Panc1 (cell line): ENCODE measurements at regions not wholly inside any gene's neighbourhood (a gene's known extent, or its start where the extent isn't known, plus 50 kb on each side); places are given as distances from the start of the nearest gene placed in this dataset.

Source experiments
- CTCF ChIP-seq: fragments of 450-650 bp; IDR thresholded peaks from 2 replicates; pipeline ENCODE4 v1.5.1; 2017; ENCODE audit warnings: mild to moderate bottlenecking
- POLR2AphosphoS5 ChIP-seq: IDR thresholded peaks from 2 replicates; pipeline ENCODE4 v1.6.1; 2012; ENCODE audit warnings: mild to moderate bottlenecking, low read depth, low read length, moderate library complexity
- REST ChIP-seq, 2 experiments: IDR thresholded peaks; 2 replicates each; pipeline ENCODE4 v1.6.1; 2011 to 2012; ENCODE audit warnings: low read depth in 2 of 2, control low read depth in 1 of 2, low read length in 1 of 2, mild to moderate bottlenecking in 1 of 2, moderate library complexity in 1 of 2; ENCODE audit not compliant: insufficient read depth in 1 of 2
- SIN3A ChIP-seq: IDR thresholded peaks from 2 replicates; pipeline ENCODE4 v1.6.1; 2012; ENCODE audit warnings: low read depth, mild to moderate bottlenecking, low read length, moderate library complexity, borderline replicate concordance; ENCODE audit not compliant: insufficient read depth
- TCF7L2 ChIP-seq: IDR thresholded peaks from 2 replicates; pipeline ENCODE4 v1.6.1; 2011; ENCODE audit warnings: mild to moderate bottlenecking, low read depth, low read length, inconsistent platforms

- no peak for TF ChIP-seq CTCF
- no peak for TF ChIP-seq REST (IDR thresholded peaks at IDR 0.05; ENCODE audit: insufficient read depth in 1 of 2, low read depth in 2 of 2, low read length in 1 of 2)
- TF ChIP-seq POLR2AphosphoS5: no peak
- TF ChIP-seq SIN3A: no peak
- TF ChIP-seq TCF7L2: no peak
These were observed 123.7 kb upstream of the MLIP start for GRCh38 chr6:53987522-53987888.
